Kidney glomerular epithelial cell (primary cell): ENCODE measurements at regions not wholly inside any gene's neighbourhood (a gene's known extent, or its start where the extent isn't known, plus 50 kb on each side); places are given as distances from the start of the nearest gene placed in this dataset.

Source experiments
- DNase-seq: peaks from one replicate; lab custom pipeline; 2025; lab: John Stamatoyannopoulos, UW

DNA sequence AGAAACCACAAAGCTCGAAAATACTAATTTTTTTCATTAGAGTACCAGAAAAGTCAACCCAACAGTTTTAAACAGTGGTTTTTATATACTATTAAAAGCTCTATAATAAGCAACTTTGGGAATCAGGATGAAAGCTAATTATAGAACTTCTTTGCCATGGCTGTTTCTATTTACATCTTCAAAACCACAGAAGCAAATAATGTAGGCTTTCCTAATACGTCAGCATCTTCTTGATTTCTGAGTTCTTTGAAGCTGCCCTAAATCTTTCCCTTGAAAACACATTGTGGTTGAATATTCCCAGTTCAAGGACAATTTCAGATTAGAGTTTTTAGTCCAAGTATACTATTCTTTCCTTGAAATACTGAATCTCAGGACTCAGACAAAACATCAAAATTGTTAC lies 460.2 kb upstream of the FAT1 start:
- no peak for DNase-seq

GRCh38 chr4:187184508-187184907 lies 460.9 kb upstream of the FAT1 start:
- no peak for DNase-seq

DNA sequence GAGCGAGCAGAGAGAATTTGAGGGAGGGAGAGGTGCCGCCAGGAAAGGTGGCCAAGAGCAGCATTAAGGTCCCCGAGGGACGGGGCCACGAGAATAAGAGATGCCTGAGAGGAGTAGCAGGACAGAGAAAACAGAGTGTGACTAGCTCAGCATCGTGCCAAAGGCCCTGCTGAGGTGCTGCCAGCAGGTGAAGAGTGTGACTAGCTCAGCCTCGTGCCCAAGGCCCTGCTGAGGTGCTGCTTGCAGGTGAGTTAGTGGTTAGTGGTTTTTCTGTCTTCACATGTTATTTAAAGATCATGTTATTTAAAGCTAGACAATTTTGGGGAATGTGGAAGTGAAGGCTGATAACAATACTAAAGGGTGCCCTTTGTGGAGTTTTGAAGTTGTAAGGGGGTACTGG lies 464.5 kb upstream of the FAT1 start:
- no peak for DNase-seq

DNA sequence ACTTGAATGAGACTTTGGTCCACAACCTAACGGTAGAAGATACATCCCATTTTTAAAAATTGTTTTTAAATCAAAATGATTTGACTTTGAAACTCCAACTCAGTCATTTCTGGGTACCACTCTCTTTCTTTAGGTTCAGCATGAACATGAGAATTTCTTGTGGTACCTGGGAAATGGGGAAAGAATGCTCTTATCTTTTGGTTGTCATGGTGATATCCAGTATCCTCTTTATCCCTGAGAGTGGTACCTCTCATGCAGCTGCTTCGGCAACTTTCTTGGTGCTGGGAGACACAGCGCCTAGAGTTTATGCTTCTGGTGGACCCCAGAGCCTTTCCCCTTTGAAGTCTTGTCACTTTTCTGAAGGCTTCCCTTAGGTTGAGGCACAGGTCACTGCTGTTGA lies 465.1 kb upstream of the FAT1 start:
- DNase-seq: no peak

DNA sequence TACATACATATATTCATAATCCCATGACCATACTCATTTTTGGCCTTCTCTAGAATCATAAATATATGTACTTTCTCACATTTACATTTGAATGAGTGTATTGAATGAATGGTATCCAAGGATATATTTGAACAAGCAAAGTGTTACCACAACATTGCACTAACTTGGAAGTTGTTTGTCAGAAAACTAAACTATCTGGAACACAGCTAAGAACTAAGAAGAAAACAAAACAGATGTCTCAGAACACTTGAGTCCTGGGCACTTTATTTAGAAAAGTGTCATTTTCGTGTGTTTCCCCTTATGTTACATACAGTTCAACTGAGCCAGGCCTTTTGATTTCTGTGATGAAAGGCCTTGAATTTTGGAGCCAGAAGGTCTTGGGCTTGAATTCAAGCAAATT lies 466.7 kb upstream of the FAT1 start:
- DNase-seq: no peak

DNA sequence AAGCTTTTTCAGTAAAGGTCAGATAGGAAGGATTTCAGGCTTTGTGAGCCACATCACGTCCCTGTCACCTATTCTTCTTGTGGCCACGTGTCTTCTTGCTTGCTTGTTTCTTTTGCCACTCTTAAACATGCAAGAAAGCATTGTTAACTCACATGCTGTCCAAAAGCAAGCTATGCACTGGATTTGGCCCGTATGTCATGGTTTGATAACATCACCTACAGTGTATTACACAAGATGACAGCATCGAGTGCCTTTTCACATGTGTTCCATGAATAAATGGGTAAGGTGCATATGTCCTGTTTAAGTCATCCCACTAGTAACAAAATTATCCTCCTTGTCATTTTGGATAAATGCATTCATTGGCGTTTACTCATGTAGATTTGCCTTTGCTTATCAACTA lies 468.0 kb upstream of the FAT1 start:
- DNase-seq: no peak

DNA sequence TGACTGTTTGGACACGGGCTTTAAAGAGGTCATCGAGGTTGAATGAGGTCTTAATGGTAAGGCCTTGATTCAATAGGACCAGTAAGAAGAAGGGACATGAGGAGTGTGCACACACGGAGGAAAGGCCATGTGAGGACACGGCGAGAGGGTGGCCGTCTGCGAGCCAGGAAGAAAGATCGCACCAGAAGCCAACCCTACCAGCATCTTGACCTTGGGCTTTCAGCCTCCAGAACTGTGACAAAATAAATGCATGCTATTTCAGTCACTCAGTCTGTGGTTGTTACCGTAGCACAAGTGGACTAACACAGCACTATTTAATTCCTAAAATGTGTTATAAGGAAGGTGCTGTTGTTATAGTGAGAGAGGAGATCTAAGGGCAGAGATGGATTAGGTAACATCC lies 468.6 kb upstream of the FAT1 start:
- DNase-seq: no peak

DNA sequence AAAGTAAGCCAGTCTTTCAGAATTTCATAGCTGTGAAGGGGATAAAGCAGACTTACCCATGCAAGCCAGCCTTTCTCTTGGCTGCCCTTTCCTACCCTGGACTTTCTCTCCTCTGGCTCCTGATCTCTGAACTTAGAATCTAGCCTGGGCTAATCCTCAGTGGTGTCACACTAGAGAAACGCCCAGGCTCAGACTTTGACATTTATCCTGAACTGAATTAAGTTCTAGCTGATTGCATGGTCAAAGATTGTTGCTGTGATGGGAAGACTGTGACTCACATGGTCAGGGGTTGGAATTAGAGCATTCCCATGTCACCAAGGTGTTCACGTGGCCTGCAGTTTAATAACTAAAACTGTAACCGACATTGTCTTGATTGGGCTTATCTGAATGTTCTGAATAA lies 469.5 kb upstream of the FAT1 start:
- no peak for DNase-seq

GRCh38 chr4:187204389-187204918 lies 480.8 kb upstream of the FAT1 start:
- no peak for DNase-seq

DNA sequence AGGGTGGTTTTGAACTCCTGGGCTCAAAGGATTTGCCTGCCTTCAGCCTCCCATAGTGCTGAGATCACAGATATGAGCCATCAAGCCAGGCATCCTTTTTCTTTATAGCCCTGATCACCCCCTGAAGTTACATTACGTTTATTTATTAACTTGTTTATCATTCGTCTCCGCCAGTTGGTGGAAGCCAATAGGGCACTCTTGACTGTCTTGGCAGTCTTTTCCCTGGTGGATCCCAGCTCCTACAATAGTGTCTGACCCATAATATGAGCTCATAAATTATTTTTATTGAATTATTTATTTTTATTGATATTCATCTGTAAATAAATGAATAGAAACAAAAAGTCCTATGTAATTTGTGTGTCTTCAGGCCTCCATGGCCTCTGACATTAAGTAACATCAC lies 484.3 kb upstream of the FAT1 start:
- no peak for DNase-seq

GRCh38 chr4:187208651-187209050 lies 485.0 kb upstream of the FAT1 start:
- DNase-seq: no peak

DNA sequence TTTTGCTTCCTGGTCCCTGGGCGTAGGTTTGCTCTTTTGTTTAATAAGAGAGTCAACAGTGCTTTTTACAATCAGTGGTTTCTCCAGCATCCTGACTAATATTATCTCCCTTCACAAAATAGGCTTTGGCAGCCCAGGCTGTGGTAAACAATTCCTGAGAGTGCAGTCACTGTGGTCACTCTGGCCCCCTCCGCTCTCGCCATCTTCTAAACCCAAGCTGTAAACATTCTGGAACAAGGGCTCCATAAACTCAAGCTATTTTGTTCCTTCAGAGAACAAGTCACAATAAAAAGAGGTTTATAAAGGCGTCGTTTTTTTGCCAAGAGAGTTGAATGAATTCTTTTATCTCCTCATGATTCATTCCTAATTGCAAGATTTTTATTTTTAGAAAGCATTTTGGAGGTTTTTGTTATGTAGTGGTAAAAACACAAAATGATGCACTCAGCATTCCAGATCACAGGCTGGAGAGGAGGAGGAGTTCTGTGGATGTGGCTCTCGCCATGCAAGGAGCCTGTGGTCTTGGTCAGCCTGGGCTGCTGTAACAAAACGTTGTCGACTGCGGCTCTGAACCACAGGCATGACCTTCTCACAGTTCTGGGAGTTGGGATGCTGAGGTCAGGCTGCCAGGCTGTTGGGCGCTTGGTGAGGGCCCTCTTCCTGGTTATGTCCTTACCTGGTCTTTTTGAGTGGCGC lies 486.4 kb upstream of the FAT1 start:
- no peak for DNase-seq

DNA sequence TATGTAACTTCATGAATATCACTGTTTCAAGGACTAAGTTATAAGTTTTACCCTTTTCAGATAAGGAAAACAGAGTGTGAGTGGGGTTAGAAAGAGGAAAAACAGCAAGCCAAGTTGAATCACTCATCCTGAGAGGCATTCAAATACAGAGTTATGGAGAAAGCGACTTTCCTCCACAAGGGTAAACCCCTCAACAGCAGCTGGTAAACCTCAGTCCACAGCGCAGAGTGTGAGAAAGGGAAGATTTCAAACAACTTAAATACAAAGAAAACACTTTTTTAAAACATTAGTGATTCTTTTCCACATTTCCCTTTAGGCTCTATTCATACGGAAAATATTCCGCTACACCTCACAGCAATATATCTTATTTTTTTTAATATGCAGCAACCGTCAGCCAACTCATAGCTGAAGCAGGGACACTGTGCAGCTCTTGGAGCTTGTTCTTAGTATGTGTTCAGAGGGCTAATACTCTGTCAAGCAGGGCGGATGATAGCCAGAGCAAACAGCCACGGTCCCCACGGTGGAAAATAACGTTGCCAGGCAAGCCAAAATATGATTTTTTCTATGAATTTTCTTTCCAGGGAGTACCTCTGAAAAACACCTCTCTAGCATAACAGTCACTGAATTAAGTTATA lies 488.9 kb upstream of the FAT1 start:
- no peak for DNase-seq

DNA sequence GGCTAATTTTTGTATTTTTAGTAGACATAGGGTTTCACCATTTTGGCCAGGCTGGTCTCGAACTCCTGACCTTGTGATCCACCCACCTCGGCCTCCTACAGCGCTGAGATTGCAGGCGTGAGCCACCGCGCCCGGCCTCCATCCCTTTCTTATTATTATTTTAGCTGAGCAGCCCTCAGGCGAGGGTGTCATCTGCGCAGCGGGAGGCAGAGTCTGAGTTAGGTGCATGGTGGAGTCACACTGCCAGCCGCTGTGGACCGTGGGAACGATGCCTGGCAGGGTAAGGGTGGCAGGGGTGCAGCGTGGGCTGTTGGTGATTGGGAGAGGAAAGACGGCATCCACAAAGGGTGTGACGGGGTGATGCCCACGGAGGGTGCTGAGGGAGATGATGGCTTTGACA lies 491.8 kb upstream of the FAT1 start:
- no peak for DNase-seq

DNA sequence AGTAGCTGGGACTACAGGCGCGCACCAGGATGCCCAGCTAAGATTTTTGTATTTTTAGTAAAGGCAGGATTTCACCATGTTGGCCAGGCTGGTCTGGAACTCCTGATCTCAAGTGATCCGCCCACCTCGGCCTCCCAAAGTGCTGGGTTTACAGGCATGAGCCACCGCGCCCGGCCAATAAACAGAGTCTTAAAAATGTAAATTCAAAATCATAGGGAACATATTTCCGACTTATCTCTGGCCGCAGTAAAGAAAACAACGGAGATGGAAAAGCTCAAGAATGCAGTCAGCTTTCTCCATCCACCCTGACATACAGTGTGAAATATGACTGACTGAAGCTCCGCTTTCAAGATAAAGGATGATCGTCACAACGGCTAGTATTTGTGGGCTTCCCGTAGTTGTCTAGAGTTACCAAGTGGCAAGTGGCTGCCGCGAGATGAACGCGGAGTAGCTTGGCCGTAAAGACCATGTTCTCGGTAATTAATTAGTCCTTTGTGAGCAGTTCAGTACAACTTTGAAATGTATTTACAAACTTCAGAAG lies 495.1 kb upstream of the FAT1 start:
- no peak for DNase-seq

DNA sequence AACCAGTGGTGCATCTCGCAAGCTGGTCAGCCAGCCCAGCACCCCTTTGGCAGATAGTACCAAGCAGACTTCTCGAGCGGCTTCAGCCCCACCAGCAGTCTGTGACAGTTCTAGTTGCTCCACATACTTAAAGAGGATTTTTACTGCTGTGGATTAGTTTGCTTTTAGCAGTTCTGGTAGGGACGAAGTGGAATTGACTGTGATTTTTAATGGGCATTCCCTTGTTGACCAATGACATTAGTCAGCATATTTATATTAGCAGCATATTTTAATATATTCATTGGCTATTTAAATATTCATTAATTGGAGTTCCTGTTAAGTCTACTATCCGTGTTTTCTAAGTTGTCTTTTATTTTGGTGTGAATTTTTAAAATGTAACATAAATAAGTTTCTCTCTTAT lies 500.9 kb upstream of the FAT1 start:
- DNase-seq: no peak

DNA sequence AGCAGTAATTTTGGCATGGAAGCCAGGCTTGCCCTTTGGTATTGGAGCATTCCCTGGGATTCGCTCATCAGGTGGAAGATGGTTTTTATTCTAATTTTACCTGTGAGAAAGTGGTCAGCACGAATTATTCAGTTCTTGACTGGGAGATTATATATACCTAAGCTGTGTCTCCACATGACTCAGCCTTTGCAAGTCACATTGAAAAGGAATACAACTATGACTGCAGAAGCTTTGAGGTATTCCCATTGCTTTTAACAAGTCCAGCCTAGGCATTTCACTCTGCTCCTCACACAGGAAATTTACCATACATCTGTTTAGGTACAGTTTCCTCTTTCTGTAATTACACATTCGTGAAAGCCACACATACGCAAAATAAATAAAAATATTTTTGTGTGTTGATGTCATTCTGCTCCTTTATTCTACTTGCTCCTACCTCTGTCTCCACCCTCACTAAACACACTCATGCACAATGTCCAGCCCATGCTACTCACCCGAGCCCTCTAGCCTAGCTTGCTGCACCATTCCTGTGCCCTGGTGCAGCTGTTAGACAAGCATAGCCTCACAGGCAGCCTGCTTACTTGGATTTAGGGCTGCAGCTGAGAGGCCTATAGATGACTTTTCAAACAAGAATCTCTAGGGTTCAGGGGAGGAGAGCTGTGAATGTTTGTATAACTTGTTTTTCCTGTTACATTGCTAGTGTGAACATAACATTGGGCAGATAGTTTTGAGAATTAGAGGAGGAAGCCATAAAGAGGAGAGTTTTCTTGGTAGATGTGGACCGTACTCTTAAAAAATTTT lies 504.4 kb upstream of the FAT1 start:
- DNase-seq: no peak

GRCh38 chr4:187232196-187232595 lies 508.5 kb upstream of the FAT1 start:
- no peak for DNase-seq

- DNase-seq: no peak
Observed at GRCh38 chr4:187232796-187233195, 509.1 kb upstream of the FAT1 start.

- DNase-seq: peak; percentile 55
Observed at GRCh38 chr4:187235456-187236170, 512.0 kb upstream of the FAT1 start.

DNA sequence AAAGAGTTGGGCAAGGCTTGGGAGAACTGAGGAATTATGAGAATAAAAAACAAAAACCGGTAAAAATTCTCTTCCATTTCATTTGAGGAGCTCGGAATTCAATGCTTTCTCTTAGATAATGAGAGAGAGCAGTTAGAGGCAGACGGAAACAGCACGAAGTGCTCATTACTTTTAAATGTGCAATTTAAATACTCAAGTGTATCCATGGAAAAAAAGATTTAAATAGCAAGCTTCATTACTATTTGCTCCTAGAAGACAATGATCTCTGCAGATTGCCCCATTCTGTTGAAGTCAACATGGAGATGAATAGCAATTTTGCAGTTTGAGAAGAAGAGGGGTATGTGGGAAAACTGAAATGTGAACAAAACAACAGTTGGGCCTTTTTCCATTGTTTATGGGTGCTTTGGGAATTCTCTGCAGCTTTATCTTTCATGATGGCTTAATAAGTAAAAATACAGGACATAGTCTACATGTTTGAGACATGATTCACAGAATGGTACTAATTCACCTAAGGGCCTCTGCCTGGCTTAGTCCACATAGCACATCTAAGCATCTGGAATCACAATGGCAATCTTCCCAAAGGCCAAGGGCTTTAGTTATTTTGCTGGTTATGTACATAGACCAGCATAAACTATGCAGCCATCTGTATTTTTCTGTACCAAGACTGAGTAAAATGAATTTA lies 512.7 kb upstream of the FAT1 start:
- DNase-seq: peak; percentile 84

DNA sequence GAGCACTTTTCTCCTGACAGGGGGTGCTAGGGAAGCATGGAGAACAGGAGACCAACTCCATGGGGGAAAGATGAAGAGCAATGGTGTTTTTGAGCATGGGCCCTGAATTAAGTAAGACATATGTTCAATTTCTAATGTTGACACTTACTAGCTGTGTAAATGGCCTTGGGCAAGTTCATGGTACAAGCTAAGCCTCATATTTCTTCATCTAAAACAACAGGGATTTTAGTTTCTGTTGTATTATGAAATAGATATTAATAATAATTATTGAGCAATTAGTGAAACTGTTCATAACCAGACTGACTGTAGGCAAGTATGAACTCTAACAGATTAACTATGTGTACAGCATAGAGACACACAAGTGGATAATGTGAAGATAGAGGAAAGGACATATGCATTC lies 515.0 kb upstream of the FAT1 start:
- no peak for DNase-seq
